ENCODE measurements at regions not wholly inside any gene's neighbourhood (a gene's known extent, or its start where the extent isn't known, plus 50 kb on each side); places are given as distances from the start of the nearest gene placed in this dataset.

DNA sequence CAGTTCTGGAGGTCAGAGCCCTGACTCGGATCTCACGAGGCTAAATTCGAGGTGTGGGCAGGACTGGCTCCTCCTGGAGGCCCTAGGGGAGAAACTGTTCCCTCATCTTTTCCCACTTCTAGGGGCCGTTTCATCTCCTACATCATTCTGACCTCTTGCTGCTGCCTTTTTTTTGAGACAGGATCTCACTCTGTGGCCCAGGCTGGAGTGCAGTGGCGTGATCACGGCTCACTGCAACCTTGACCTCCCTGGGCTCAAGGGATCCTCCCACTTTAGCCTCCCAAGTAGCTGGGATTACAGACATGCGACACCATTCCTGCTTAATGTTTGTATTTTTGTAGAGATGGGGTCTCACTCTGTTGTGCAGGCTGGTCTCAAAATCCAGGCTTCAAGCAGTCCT lies 244.1 kb upstream of the GSE1 start:
- Mint-ChIP-seq H3K4me3 (no peak overlapping the region), H3K27ac (no peak overlapping the region), H3K9me3 (peaks cover 0 to 4% (median 0%) of the 10 kb centered on the region in 7 donors), H3K4me1 (peaks cover 11% of the 10 kb centered on the region), H3K27me3 (ENCODE audit: low read depth in 3 of 3) (peaks cover 0 to 13% (median 4%) of the 10 kb centered on the region in 3 donors), H3K36me3 (no peaks in the 10 kb centered on the region)
- DNase-seq = no peak
- H4K20me1 ChIP-seq (ENCODE audit: insufficient read depth, low read length) = no peaks in the 10 kb centered on the region
- no peak overlapping the region for H3K9ac ChIP-seq (ENCODE audit: insufficient read depth, low read length, poor library complexity, severe bottlenecking)
- 95% methylated on average over 6 of the region's 7 CpGs for WGBS (ENCODE audit: insufficient coverage)
- no peaks in the 10 kb centered on the region for H3K27me3 ChIP-seq (ENCODE audit: control insufficient read depth in 2 of 2, insufficient read depth in 2 of 2, low read length in 2 of 2)
- no peak overlapping the region for H2AFZ ChIP-seq (ENCODE audit: insufficient read depth, low read depth, low read length, poor library complexity, severe bottlenecking)
- no peaks in the 10 kb centered on the region for H3K9me3 ChIP-seq (replicated peaks in 1 of 2; ENCODE audit: control insufficient read depth in 1 of 2, insufficient read depth in 1 of 2, low read length in 2 of 2)
- H3K4me2 ChIP-seq (replicated peaks; ENCODE audit: extremely low read depth, low read length, poor library complexity, severe bottlenecking) = no peak overlapping the region
- H3K4me3 ChIP-seq (replicated peaks in 1 of 3; ENCODE audit: low read depth in 2 of 3, low read length in 3 of 3) = no peak overlapping the region
- TF ChIP-seq CTCF (IDR thresholded peaks at IDR 0.05) = no peak
- no peaks in the 10 kb centered on the region for H3K79me2 ChIP-seq (ENCODE audit: insufficient read depth, low read length)
- intact Hi-C loops (cut with micrococcal nuclease) = no loop called here
- H3K4me1 ChIP-seq (ENCODE audit: control insufficient read depth in 1 of 2, insufficient read depth in 2 of 2, low read length in 2 of 2) = peaks cover 9 to 12% of the 10 kb centered on the region in 2 donors
- H3K36me3 ChIP-seq (replicated peaks in 1 of 2; ENCODE audit: control insufficient read depth in 1 of 2, insufficient read depth in 2 of 2, low read length in 2 of 2) = no peaks in the 10 kb centered on the region
- H3K27ac ChIP-seq (ENCODE audit: low read depth in 1 of 2, low read length in 2 of 2) = no peak overlapping the region

- Histone ChIP-seq H3K27ac (ENCODE audit: low read depth in 1 of 2, low read length in 2 of 2) (no peak overlapping the region), H4K20me1 (ENCODE audit: insufficient read depth, low read length) (no peaks in the 10 kb centered on the region), H3K4me2 (replicated peaks; ENCODE audit: extremely low read depth, low read length, poor library complexity, severe bottlenecking) (no peak overlapping the region), H3K4me3 (replicated peaks in 1 of 3; ENCODE audit: low read depth in 2 of 3, low read length in 3 of 3) (no peak overlapping the region), H2AFZ (ENCODE audit: insufficient read depth, low read depth, low read length, poor library complexity, severe bottlenecking) (no peak overlapping the region), H3K36me3 (replicated peaks in 1 of 2; ENCODE audit: control insufficient read depth in 1 of 2, insufficient read depth in 2 of 2, low read length in 2 of 2) (no peaks in the 10 kb centered on the region), H3K9me3 (replicated peaks in 1 of 2; ENCODE audit: control insufficient read depth in 1 of 2, insufficient read depth in 1 of 2, low read length in 2 of 2) (no peaks in the 10 kb centered on the region), H3K27me3 (ENCODE audit: control insufficient read depth in 2 of 2, insufficient read depth in 2 of 2, low read length in 2 of 2) (no peaks in the 10 kb centered on the region), H3K79me2 (ENCODE audit: insufficient read depth, low read length) (no peaks in the 10 kb centered on the region), H3K4me1 (ENCODE audit: control insufficient read depth in 1 of 2, insufficient read depth in 2 of 2, low read length in 2 of 2) (peaks cover 9 to 12% of the 10 kb centered on the region in 2 donors), H3K9ac (ENCODE audit: insufficient read depth, low read length, poor library complexity, severe bottlenecking) (no peak overlapping the region)
- intact Hi-C loops (cut with micrococcal nuclease) = no loop called here
- H3K27ac Mint-ChIP-seq = no peak overlapping the region
- peak; percentile 92 for TF ChIP-seq CTCF (IDR thresholded peaks at IDR 0.05)
- WGBS (ENCODE audit: insufficient coverage) = 64% methylated on average over 18 of the region's 20 CpGs
- peak; percentile 17 to 36 (median 26) for DNase-seq
- peaks cover 11% of the 10 kb centered on the region for H3K4me1 Mint-ChIP-seq
- no peaks in the 10 kb centered on the region for H3K36me3 Mint-ChIP-seq
- H3K9me3 Mint-ChIP-seq = no peaks in the 10 kb centered on the region
- H3K27me3 Mint-ChIP-seq (ENCODE audit: low read depth in 3 of 3) = peaks cover 2 to 10% (median 4%) of the 10 kb centered on the region in 3 donors
- no peak overlapping the region for H3K4me3 Mint-ChIP-seq
Observed at GRCh38 chr16:85369741-85370528, 243.2 kb upstream of the GSE1 start.

Data from CD14-positive monocyte (primary cell).